Stimulated activated CD8-positive, alpha-beta memory T cell treated with anti-CD3 and anti-CD28 coated beads, Interleukin-4, amount 100 ng/mL, for 24 hours (primary cell): ENCODE measurements at regions not wholly inside any gene's neighbourhood (a gene's known extent, or its start where the extent isn't known, plus 50 kb on each side); places are given as distances from the start of the nearest gene placed in this dataset.

Experiments used
- DNase-seq: peaks from one replicate; pipeline ENCODE4 v3.0.0-alpha.2; 2020; ENCODE audit warnings: low read depth

DNA sequence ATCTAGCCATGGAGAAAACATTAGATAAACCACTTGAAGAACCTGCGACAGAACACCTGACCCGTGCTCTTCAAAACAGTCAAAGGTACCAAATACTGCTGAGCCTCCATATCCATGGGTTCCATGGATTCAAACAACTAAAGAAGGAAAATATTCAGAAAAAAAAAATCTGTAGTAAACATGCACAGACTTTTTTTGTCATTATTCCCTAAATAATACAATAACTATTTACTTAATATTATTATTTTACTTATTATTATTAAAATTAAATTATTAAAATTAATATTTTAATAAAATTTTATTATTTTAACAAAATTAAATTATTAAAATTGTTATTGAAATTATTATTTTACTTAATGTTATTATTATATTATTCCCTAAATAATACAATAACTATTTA is 101.0 kb upstream of the PDE1C start:
- no peak for DNase-seq

- no peak for DNase-seq
These were observed 100.6 kb upstream of the PDE1C start for GRCh38 chr7:32170838-32171237.

GRCh38 chr7:32169228-32169627 is 99.0 kb upstream of the PDE1C start:
- no peak for DNase-seq

DNA sequence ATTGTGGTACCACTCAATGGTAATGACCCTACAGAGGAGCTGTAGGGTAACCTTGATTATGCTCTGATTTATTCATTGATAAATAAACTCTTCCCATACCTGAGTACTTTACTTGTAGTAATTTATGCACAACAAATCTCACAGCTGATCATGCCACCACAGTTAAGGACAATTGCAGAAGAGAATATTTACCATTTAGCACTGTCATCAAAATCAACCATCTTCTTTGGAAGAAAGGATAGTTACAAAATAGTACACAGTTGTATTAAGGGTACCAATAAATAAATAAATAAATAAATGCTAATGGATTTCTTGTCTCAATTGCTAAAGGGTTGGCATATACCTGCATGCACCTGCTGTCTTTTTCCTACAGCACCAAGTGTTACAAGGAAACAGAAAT is 97.6 kb upstream of the PDE1C start:
- DNase-seq = no peak

DNA sequence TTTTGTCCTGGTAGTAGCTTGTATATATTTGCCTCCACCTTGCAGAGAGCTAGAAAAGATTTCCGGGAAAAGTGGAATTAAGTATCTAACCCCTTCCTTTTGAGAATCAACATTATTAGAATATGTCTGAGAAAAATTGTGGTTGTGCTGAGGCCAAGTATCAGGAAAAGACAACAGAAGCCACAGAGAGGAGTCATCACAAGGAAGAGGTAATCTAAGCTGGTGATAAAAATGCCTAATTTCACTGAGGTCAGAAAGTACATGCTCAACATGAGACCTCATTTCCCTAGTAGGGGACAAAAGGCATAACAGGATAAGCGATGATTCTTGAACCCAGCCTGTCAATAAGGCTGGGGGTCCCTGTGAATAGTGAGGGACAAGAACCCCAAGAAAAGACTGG is 97.0 kb upstream of the PDE1C start:
- DNase-seq = no peak

GRCh38 chr7:32164341-32164996 is 94.3 kb upstream of the PDE1C start:
- no peak for DNase-seq

GRCh38 chr7:32163896-32164295 is 93.7 kb upstream of the PDE1C start:
- DNase-seq = no peak

GRCh38 chr7:32163141-32163806 is 93.1 kb upstream of the PDE1C start:
- DNase-seq = no peak

DNA sequence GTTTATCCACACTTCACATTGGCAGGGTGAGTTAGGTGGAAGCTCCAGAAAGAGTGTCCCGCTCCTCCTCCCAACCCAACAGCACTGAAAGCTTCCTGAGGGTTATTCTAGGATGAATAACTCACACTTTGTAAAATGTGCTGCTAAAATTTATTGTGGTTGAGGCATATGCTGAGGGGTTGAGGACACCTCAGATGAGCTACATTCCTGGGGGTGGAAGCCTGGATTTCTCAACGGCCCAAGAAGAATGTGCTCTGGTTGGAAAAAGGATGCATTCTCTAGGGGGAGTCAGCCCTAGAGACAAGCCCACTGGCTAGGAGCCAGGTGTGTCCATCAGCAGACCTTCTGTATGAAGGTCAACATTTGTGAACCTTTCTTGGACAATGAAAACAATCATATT is 91.5 kb upstream of the PDE1C start:
- DNase-seq = no peak

DNA sequence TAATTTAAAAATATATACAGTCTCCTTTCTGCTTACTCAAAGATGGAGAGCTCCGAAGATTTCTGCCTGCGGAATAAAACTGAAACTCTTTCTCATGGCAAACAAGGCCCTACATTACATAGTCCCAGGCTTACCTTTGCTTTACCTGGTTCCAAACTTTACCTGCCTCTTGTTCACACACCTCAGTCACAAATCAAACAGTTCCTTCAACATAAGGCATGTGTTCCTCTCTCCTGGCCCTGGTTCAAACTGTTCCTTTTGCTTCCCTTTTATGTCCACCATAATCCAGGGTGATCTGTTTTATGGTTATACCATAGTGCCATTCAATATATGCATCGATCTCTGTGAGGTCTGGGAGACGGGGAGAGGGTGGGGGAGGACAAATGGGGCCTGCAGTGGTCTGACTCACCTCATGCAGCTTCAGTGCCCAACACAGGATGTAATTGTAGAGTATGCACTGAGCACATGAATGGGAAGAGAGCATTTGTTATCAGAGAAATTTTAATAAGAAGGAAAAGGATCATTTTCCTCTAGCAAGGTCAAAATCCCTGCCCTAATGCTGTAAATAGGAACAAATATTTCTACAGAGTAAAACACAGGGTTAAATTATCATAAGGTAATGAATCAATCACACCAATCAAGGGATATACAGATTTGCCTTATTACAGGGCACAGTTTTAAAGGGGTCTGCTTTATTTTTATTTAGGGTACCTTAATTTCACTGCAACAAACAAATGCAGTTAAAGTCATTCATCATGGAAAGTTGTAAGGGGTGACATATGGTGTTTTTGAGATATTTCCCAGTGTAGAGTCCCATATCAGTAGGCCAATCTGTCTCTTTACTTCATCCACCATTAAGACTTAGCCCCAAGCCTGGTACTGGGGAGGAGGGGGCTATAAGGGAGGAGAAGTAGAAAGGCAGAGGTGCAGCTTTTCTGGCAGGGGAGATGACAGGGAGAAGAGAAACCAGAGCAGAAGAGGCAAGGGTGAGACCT is 88.8 kb upstream of the PDE1C start:
- DNase-seq = no peak

DNA sequence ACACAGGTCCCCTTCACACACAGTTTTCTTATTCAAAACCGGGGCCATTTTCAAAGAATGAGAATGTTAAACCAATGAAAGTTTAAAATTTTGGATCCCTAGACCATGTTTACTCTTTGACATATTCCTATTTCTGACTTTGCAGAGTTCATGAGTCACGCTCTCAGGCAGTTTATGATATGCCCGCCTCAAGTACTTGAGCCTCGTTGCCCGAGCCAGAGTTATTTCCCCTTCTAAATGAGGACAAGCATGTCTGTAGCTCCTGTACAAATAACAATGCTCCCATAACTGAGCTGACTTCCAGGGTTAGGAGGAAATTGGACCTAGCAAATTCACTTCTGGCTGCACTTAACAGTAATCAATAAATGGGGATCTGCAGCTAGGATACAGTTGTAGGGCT is 87.9 kb upstream of the PDE1C start:
- no peak for DNase-seq

DNA sequence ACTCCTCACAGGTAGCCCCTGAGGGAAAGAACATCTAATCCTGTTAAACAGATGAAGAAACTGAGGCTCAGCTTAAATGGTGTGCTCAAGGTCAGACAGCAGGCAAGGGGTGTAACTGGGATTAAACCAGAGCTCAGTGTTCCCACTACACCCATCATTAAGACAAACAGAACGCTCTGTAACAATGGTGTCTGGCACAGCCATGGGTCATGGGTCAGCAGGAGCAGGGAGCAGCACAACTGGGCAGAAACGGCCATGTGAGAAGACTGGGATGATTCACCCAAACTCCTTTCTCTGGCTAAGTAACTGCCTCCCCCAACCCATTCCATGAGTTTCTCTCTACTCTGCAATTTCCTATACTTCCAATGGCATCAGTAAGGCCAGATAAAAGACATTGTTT is 85.5 kb upstream of the PDE1C start:
- no peak for DNase-seq

DNA sequence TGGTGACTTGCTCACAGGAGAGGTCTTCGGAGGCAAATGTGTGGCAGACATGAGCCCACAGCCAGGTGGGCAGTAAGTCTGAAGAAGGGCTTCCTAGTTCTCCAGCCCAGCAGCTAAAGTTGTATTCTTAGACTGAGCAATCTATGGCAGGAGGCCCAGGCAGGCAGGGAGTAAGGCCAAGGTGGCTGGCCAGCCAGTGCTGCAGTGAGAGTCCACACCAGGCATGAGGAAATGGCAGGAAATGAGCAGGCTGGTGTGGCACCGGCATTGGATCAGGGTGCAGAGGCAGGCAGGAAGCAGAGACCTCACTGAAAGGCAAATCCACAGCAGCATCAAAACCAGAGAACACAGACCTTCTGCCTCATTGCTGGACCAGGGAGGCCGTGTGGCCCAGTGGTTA is 84.6 kb upstream of the PDE1C start:
- no peak for DNase-seq

- DNase-seq = no peak
These were observed 82.8 kb upstream of the PDE1C start for GRCh38 chr7:32153006-32153405.

GRCh38 chr7:32152576-32152975 is 82.4 kb upstream of the PDE1C start:
- DNase-seq = no peak

DNA sequence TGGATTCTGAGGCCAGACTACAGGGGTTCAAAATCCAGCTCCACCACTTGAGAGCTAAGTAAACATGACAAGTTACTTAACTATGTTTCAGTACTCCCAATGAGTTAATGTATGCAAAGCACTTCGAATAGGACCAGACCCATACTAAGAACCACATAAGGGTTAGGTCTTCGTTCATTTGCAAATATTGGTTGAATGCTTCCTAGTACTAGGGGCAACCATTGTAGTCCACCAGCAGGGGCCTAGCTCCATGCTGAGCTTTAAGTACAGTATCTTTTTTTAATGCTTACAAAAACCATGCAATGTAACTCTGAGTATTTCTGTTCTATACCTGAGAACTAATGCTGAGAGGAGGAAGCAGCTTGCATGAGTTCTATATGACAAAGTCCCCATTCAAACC is 80.4 kb upstream of the PDE1C start:
- DNase-seq = no peak

GRCh38 chr7:32150039-32150438 is 79.8 kb upstream of the PDE1C start:
- DNase-seq = no peak

DNA sequence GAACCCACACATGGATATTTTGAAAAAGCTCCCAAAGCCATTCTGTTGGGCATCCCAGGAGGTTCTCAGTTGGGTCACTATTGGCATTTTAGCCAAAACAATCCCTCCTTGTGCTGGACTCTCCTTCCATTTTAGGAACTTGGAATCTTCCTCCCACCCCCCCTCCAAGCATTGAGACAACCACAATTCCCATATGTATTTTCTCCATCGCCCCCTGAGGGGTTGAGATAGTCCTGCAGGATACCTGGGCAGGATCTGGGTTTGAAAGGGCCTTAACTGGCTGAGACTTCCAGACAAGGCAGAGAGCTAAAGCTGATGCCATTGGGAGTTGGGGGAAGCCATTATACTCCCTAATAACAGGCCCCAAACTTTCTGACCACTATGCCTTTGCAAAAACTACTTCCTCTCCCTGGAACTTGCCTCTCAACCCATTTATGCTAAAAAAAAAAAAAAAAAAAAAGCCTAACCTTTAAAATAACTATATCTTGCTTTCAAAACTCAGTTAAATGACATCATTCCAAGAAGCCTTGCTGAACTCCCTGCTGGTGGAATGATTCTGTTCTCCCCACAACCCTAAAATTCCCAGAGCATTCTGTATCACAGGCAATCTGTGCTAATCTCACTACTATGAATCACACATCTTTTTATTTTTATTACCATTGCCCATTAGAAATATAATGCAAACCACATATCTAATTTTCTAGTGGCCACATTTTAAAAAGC is 77.5 kb upstream of the PDE1C start:
- DNase-seq = no peak

- DNase-seq = no peak
These were observed 75.7 kb upstream of the PDE1C start for GRCh38 chr7:32145911-32146310.

GRCh38 chr7:32144676-32145075 is 74.5 kb upstream of the PDE1C start:
- no peak for DNase-seq

DNA sequence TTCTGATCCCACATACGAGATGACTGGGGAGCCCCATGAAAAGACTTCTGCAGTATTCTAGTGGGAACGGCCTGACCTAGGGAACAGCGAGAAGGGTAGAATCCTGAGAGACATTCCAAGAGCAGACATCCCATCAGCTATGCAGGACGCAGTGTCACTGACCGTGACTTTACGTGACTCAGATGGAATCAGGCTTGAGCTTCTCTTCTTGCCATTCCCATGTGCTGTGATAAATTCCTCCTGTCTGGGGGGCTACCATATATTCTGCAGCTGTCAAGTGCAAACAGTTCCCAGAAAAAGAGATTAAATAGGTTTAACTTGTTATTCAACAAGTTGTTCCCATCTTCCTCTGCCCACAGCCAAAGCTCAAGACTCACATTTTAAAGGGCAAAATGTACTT is 73.1 kb upstream of the PDE1C start:
- DNase-seq = no peak

DNA sequence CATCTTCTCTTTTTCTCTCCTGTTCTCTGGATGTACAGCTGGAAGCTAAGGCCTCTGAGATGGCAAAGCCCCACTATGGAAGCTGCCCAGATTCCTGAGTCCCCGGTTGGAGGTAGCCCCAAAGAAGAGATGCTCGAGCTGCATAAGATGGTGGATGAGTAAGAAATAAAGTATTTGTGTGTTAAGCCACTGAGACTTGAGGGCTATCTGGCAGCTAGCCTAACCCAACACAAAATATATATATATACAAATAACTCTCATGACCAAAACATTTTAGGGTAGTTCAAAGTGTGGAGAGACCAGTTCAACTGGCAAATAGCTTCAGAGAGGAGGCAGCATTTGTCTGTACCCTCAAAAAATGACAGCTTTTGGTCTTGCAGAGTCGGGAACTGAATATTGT is 72.4 kb upstream of the PDE1C start:
- no peak for DNase-seq
